Astrocyte (in vitro differentiated cells and primary cell): ENCODE measurements at regions not wholly inside any gene's neighbourhood (a gene's known extent, or its start where the extent isn't known, plus 50 kb on each side); places are given as distances from the start of the nearest gene placed in this dataset.

Source experiments
- DNase-seq: peaks from one replicate; pipeline ENCODE4 v3.0.0-alpha.2; 2010; ENCODE audit warnings: low read depth
- FAIRE-seq: peaks from 2 replicates; lab custom pipeline; 2011; peaks lifted over from hg19 to GRCh38; lab: Jason Lieb, UNC
- H2AFZ ChIP-seq: 2 replicates; pipeline ENCODE4 v1.6.0; 2012; ENCODE audit warnings: low read depth, low read length, inconsistent platforms
- H3K27ac ChIP-seq: 2 replicates; pipeline ENCODE4 v1.5.1; 2011; ENCODE audit warnings: low read depth, low read length, inconsistent platforms
- H3K27me3 ChIP-seq: 2 replicates; pipeline ENCODE4 v1.6.0; 2011; ENCODE audit warnings: low read length, inconsistent platforms; ENCODE audit not compliant: insufficient read depth
- H3K36me3 ChIP-seq: 2 replicates; pipeline ENCODE4 v1.5.1; 2011; ENCODE audit warnings: low read length, inconsistent platforms; ENCODE audit not compliant: insufficient read depth
- H3K4me1 ChIP-seq: 2 replicates; pipeline ENCODE4 v1.5.1; 2011; ENCODE audit warnings: low read length, inconsistent platforms; ENCODE audit not compliant: insufficient read depth
- H3K4me2 ChIP-seq: 2 replicates; pipeline ENCODE4 v1.6.0; 2012; ENCODE audit warnings: low read length, inconsistent platforms
- H3K4me3 ChIP-seq: 2 replicates; pipeline ENCODE4 v1.5.1; 2011; ENCODE audit warnings: low read depth, mild to moderate bottlenecking, low read length, inconsistent platforms; ENCODE audit not compliant: insufficient read depth
- H3K79me2 ChIP-seq: 2 replicates; pipeline ENCODE4 v1.6.0; 2012; ENCODE audit warnings: mild to moderate bottlenecking, low read length, inconsistent platforms; ENCODE audit not compliant: insufficient read depth
- H3K9ac ChIP-seq: 2 replicates; pipeline ENCODE4 v1.6.0; 2012; ENCODE audit warnings: mild to moderate bottlenecking, low read length, inconsistent platforms
- H3K9me3 ChIP-seq: 2 replicates; pipeline ENCODE4 v1.5.1; 2012; ENCODE audit warnings: low read depth, mild to moderate bottlenecking, low read length, inconsistent platforms; ENCODE audit not compliant: insufficient read depth
- H4K20me1 ChIP-seq: 2 replicates; pipeline ENCODE4 v1.6.0; 2012; ENCODE audit warnings: low read length, inconsistent platforms; ENCODE audit not compliant: insufficient read depth
- H3K27ac Mint-ChIP-seq: one replicate; pipeline ENCODE4 v1.8.0; 2021; ENCODE audit warnings: mild to moderate bottlenecking, mixed read lengths; ENCODE audit not compliant: unreplicated experiment
- H3K27me3 Mint-ChIP-seq: one replicate; pipeline ENCODE4 v1.8.0; 2021; ENCODE audit warnings: low read depth, mixed read lengths; ENCODE audit not compliant: unreplicated experiment
- H3K36me3 Mint-ChIP-seq: one replicate; pipeline ENCODE4 v1.8.0; 2021; ENCODE audit warnings: low read depth, mixed read lengths; ENCODE audit not compliant: unreplicated experiment
- H3K4me1 Mint-ChIP-seq: one replicate; pipeline ENCODE4 v1.8.0; 2021; ENCODE audit warnings: low read depth, mixed read lengths; ENCODE audit not compliant: unreplicated experiment
- H3K4me3 Mint-ChIP-seq: one replicate; pipeline ENCODE4 v1.8.0; 2021; ENCODE audit warnings: mild to moderate bottlenecking, moderate library complexity, mixed read lengths; ENCODE audit not compliant: unreplicated experiment
- H3K9me3 Mint-ChIP-seq: one replicate; pipeline ENCODE4 v1.8.0; 2021; ENCODE audit warnings: mild to moderate bottlenecking, mixed read lengths; ENCODE audit not compliant: unreplicated experiment
- CTCF ChIP-seq: IDR thresholded peaks from 2 replicates; pipeline ENCODE4 v1.5.1; 2011; ENCODE audit warnings: low read depth, mild to moderate bottlenecking, inconsistent platforms, low read length, moderate library complexity; ENCODE audit not compliant: insufficient read depth
- EZH2 ChIP-seq: IDR thresholded peaks from 2 replicates; pipeline ENCODE4 v1.6.1; 2012; ENCODE audit warnings: mild to moderate bottlenecking, low read length, inconsistent platforms; ENCODE audit not compliant: insufficient read depth

DNA sequence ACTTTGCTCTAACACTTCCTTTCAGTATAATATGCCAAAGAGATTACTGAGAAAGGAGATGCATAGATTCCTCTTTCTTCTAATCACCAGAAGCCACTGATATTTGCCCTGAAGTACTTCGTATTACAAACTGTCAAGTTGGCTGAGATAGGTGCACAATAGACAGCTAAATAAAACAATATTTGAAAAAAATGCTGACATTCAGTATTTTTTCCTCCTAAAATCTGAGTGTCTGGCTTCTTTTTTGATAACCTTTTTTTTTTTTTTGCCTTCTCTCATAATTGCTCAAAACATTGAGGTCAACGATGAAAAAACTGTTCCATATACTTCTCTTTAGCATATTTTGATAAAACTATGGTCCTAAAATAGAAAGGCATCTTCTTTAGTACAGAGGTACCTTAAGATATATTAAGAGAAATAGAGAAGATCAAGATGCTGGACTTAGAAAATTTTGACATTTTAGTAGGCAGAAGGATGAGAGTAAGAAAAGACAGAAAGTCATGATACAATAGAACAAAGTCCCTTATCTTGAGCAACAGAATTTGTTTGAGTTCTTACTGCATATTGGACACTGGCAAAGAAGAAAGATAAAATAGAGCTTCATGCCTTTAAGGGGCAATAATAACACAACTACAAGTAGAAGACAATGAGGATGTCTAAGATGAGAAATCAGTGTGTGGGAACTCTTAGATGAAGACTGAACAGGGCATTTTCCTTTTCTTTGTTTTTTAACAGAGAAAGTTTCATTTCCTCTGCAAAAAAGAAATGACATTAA lies 220.7 kb downstream of the PTH2R start:
- H3K4me3 Mint-ChIP-seq, result no peak overlapping the region
- Histone ChIP-seq H3K36me3 (no peaks in the 10 kb centered on the region), H3K79me2 (no peaks in the 10 kb centered on the region), H4K20me1 (no peaks in the 10 kb centered on the region), H3K9ac (no peak overlapping the region), H3K4me1 (no peaks in the 10 kb centered on the region), H2AFZ (no peak overlapping the region), H3K4me2 (no peak overlapping the region), H3K4me3 (no peak overlapping the region), H3K27me3 (no peaks in the 10 kb centered on the region), H3K9me3 (no peaks in the 10 kb centered on the region), H3K27ac (no peak overlapping the region)
- no peaks in the 10 kb centered on the region for H3K4me1 Mint-ChIP-seq
- FAIRE-seq (no peak), DNase-seq (no peak)
- no peaks in the 10 kb centered on the region for H3K27me3 Mint-ChIP-seq
- H3K27ac Mint-ChIP-seq, result no peak overlapping the region
- no peak for TF ChIP-seq EZH2
- no peak for TF ChIP-seq CTCF
- H3K9me3 Mint-ChIP-seq, result no peaks in the 10 kb centered on the region
- no peaks in the 10 kb centered on the region for H3K36me3 Mint-ChIP-seq

- H3K9me3 Mint-ChIP-seq, result no peaks in the 10 kb centered on the region
- no peaks in the 10 kb centered on the region for H3K36me3 Mint-ChIP-seq
- FAIRE-seq (no peak), DNase-seq (no peak)
- no peaks in the 10 kb centered on the region for H3K9me3 ChIP-seq
- no peaks in the 10 kb centered on the region for H3K4me1 ChIP-seq
- H3K27me3 ChIP-seq, result no peaks in the 10 kb centered on the region
- H3K4me3 Mint-ChIP-seq, result no peak overlapping the region
- no peak for TF ChIP-seq CTCF
- TF ChIP-seq EZH2, result no peak
- no peak overlapping the region for H3K27ac ChIP-seq
- no peak overlapping the region for H3K4me3 ChIP-seq
- no peaks in the 10 kb centered on the region for H4K20me1 ChIP-seq
- H3K9ac ChIP-seq, result no peak overlapping the region
- H3K4me1 Mint-ChIP-seq, result no peaks in the 10 kb centered on the region
- no peak overlapping the region for H3K27ac Mint-ChIP-seq
- no peak overlapping the region for H2AFZ ChIP-seq
- no peak overlapping the region for H3K4me2 ChIP-seq
- H3K79me2 ChIP-seq, result no peaks in the 10 kb centered on the region
- H3K36me3 ChIP-seq, result no peaks in the 10 kb centered on the region
- no peaks in the 10 kb centered on the region for H3K27me3 Mint-ChIP-seq
Observed at GRCh38 chr2:208627916-208628315, 221.3 kb downstream of the PTH2R start.

DNA sequence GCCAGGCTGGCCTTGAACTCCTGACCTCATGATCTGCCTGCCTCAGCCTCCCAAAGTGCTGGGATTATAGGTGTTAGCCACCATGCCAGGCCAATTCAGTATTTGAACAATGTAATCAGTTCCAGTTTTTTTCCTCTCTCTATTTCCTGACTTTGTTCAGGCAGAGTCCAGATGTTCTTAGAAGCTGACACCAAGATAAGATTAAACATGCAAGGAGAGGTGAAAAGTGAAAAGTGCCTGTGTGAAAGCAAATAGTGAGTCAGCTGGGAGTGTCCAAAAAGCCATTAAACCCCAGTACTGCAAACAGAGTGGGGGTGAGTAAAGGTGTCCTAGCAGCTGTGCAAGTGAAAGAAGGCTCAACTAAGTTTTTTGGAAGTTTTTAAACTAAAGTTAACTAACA lies 231.5 kb downstream of the PTH2R start:
- Histone ChIP-seq H3K79me2 (no peaks in the 10 kb centered on the region), H3K4me1 (no peaks in the 10 kb centered on the region), H3K27ac (no peak overlapping the region), H3K4me3 (no peak overlapping the region), H4K20me1 (no peaks in the 10 kb centered on the region), H3K36me3 (no peaks in the 10 kb centered on the region), H3K9ac (no peak overlapping the region), H3K27me3 (no peaks in the 10 kb centered on the region), H3K4me2 (no peak overlapping the region), H2AFZ (no peak overlapping the region), H3K9me3 (peaks cover 2% of the 10 kb centered on the region)
- no peak overlapping the region for H3K27ac Mint-ChIP-seq
- no peak for TF ChIP-seq CTCF
- no peak for TF ChIP-seq EZH2
- DNase-seq, result no peak
- H3K27me3 Mint-ChIP-seq, result no peaks in the 10 kb centered on the region
- H3K9me3 Mint-ChIP-seq, result no peaks in the 10 kb centered on the region
- FAIRE-seq, result no peak
- H3K4me3 Mint-ChIP-seq, result no peak overlapping the region
- no peaks in the 10 kb centered on the region for H3K4me1 Mint-ChIP-seq
- H3K36me3 Mint-ChIP-seq, result no peaks in the 10 kb centered on the region
